ENCODE measurements at regions not wholly inside any gene's neighbourhood (a gene's known extent, or its start where the extent isn't known, plus 50 kb on each side); places are given as distances from the start of the nearest gene placed in this dataset.
A peak's percentile ranks its signal among the peaks of the same experiment; 100 is the strongest.

DNA sequence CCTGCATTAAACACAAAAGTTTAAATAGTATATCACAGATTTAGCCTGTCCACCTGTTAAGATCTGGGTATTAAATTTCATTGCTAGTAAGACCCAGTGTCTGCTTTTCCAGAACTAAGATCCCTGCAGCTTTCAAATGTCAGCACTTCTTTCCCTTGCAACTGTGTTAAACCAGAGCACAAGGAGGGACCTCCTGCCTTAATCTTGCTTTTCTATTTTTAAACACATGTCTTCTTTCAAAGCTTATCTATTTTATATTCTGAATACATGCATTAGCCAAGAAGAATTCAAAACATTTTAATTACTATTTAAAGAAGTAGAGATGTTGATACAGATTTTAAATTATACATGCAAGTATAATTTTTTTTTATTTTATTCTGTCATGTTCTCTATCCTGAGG is 315.1 kb downstream of the ARPP21 start:
- no peaks in the 10 kb centered on the region for H3K4me1 ChIP-seq (ENCODE audit: control insufficient read depth, insufficient read depth, low read length)
- no peak for TF ChIP-seq ZNF274 (IDR thresholded peaks at IDR 0.05; ENCODE audit: low read length)
- no peak for TF ChIP-seq ZNF274 (tag by site-specific recombination; IDR thresholded peaks at IDR 0.05; ENCODE audit: borderline replicate concordance)
- TF ChIP-seq ZNF777 (tag by site-specific recombination; IDR thresholded peaks at IDR 0.05; ENCODE audit: borderline replicate concordance): no peak
- TF ChIP-seq ZNF311 (tag by site-specific recombination; IDR thresholded peaks at IDR 0.05; ENCODE audit: borderline replicate concordance): no peak
- TF ChIP-seq SCRT2 (tag by site-specific recombination; IDR thresholded peaks at IDR 0.05): no peak
- TF ChIP-seq ZNF132 (tag by site-specific recombination; IDR thresholded peaks at IDR 0.05; ENCODE audit: borderline replicate concordance): no peak
- TF ChIP-seq YY2 (tag by site-specific recombination; IDR thresholded peaks at IDR 0.05): no peak
- TF ChIP-seq, protein P1, sequence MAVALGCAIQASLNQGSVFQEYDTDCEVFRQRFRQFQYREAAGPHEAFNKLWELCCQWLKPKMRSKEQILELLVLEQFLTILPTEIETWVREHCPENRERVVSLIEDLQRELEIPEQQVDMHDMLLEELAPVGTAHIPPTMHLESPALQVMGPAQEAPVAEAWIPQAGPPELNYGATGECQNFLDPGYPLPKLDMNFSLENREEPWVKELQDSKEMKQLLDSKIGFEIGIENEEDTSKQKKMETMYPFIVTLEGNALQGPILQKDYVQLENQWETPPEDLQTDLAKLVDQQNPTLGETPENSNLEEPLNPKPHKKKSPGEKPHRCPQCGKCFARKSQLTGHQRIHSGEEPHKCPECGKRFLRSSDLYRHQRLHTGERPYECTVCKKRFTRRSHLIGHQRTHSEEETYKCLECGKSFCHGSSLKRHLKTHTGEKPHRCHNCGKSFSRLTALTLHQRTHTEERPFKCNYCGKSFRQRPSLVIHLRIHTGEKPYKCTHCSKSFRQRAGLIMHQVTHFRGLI (tag by site-specific recombination; IDR thresholded peaks at IDR 0.05): no peak
- TF ChIP-seq, protein P2, sequence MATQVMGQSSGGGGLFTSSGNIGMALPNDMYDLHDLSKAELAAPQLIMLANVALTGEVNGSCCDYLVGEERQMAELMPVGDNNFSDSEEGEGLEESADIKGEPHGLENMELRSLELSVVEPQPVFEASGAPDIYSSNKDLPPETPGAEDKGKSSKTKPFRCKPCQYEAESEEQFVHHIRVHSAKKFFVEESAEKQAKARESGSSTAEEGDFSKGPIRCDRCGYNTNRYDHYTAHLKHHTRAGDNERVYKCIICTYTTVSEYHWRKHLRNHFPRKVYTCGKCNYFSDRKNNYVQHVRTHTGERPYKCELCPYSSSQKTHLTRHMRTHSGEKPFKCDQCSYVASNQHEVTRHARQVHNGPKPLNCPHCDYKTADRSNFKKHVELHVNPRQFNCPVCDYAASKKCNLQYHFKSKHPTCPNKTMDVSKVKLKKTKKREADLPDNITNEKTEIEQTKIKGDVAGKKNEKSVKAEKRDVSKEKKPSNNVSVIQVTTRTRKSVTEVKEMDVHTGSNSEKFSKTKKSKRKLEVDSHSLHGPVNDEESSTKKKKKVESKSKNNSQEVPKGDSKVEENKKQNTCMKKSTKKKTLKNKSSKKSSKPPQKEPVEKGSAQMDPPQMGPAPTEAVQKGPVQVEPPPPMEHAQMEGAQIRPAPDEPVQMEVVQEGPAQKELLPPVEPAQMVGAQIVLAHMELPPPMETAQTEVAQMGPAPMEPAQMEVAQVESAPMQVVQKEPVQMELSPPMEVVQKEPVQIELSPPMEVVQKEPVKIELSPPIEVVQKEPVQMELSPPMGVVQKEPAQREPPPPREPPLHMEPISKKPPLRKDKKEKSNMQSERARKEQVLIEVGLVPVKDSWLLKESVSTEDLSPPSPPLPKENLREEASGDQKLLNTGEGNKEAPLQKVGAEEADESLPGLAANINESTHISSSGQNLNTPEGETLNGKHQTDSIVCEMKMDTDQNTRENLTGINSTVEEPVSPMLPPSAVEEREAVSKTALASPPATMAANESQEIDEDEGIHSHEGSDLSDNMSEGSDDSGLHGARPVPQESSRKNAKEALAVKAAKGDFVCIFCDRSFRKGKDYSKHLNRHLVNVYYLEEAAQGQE (tag by site-specific recombination; IDR thresholded peaks at IDR 0.05): no peak
- no peak for TF ChIP-seq ZBTB7A (tag by site-specific recombination; IDR thresholded peaks at IDR 0.05; ENCODE audit: low read depth)
- TF ChIP-seq, protein P3, sequence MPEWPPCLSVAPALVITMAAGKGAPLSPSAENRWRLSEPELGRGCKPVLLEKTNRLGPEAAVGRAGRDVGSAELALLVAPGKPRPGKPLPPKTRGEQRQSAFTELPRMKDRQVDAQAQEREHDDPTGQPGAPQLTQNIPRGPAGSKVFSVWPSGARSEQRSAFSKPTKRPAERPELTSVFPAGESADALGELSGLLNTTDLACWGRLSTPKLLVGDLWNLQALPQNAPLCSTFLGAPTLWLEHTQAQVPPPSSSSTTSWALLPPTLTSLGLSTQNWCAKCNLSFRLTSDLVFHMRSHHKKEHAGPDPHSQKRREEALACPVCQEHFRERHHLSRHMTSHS (tag by site-specific recombination; IDR thresholded peaks at IDR 0.05): no peak
- no peak for TF ChIP-seq MYNN (tag by site-specific recombination; IDR thresholded peaks at IDR 0.05; ENCODE audit: borderline replicate concordance)
- TF ChIP-seq ZNF791 (tag by site-specific recombination; IDR thresholded peaks at IDR 0.05): no peak
- no peak for TF ChIP-seq ZNF837 (tag by site-specific recombination; IDR thresholded peaks at IDR 0.05)
- TF ChIP-seq ZNF747 (tag by site-specific recombination; IDR thresholded peaks at IDR 0.05): no peak
- TF ChIP-seq, protein P4, sequence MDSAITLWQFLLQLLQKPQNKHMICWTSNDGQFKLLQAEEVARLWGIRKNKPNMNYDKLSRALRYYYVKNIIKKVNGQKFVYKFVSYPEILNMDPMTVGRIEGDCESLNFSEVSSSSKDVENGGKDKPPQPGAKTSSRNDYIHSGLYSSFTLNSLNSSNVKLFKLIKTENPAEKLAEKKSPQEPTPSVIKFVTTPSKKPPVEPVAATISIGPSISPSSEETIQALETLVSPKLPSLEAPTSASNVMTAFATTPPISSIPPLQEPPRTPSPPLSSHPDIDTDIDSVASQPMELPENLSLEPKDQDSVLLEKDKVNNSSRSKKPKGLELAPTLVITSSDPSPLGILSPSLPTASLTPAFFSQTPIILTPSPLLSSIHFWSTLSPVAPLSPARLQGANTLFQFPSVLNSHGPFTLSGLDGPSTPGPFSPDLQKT (IDR thresholded peaks at IDR 0.05; ENCODE audit: borderline replicate concordance, low read depth, low read length): no peak
- no peak for TF ChIP-seq BCL11B (tag by site-specific recombination; IDR thresholded peaks at IDR 0.05; ENCODE audit: low read depth)
- POLR2A ChIA-PET: no interaction called here

DNA sequence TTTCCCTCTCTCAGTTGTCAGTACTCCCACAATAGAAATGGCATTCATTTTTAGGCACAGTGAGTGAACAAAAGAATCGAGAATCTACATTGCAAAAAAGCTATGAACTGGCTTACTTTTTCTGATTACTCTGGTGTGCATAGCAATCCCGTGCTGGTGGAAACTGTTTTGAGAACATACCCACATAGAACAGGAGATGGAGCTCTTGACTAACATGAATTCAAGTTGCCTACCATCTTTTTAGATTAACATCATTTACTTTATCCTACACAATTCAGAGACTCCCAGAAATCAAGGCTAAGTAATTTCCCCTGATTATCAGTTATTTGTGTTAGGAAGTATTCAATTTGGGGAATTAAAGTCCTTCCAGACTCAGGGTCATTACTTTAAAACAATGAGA is 326.6 kb downstream of the ARPP21 start:
- Histone ChIP-seq H3K36me3 (ENCODE audit: control insufficient read depth in 2 of 2, insufficient read depth in 1 of 2, low read length in 2 of 2) (no peaks in the 10 kb centered on the region), H3K9me3 (ENCODE audit: control insufficient read depth, insufficient read depth, low read depth, low read length) (no peaks in the 10 kb centered on the region), H3K27ac (ENCODE audit: extremely low read depth, low read depth, low read length) (no peak overlapping the region), H3K4me3 (ENCODE audit: low read depth, low read length) (no peak overlapping the region), H3K4me1 (ENCODE audit: control insufficient read depth, insufficient read depth, low read length) (no peaks in the 10 kb centered on the region)
- ChIA-PET POLR2A (interaction anchor here (0.5 kb wide), 1 partner anchor 901 kb away, joined by 3 read pairs; no protein-coding TSS in a partner anchor), CTCF (interaction anchor here (0.7 to 2.2 kb wide), 16 partner anchors 8 to 1415 kb away, joined by 3 to 9 read pairs (median 4); no protein-coding TSS in a partner anchor)
- TF ChIP-seq YY2 (tag by site-specific recombination; IDR thresholded peaks at IDR 0.05) (no peak), ZNF394 (tag by site-specific recombination; IDR thresholded peaks at IDR 0.05; ENCODE audit: borderline replicate concordance) (no peak), ZNF654 (tag by site-specific recombination; IDR thresholded peaks at IDR 0.05; ENCODE audit: low read depth) (peak; percentile 69), ZNF658 (tag by site-specific recombination; IDR thresholded peaks at IDR 0.05) (no peak), GFI1B (tag by site-specific recombination; IDR thresholded peaks at IDR 0.05) (no peak)
- TF ChIP-seq, protein P5, sequence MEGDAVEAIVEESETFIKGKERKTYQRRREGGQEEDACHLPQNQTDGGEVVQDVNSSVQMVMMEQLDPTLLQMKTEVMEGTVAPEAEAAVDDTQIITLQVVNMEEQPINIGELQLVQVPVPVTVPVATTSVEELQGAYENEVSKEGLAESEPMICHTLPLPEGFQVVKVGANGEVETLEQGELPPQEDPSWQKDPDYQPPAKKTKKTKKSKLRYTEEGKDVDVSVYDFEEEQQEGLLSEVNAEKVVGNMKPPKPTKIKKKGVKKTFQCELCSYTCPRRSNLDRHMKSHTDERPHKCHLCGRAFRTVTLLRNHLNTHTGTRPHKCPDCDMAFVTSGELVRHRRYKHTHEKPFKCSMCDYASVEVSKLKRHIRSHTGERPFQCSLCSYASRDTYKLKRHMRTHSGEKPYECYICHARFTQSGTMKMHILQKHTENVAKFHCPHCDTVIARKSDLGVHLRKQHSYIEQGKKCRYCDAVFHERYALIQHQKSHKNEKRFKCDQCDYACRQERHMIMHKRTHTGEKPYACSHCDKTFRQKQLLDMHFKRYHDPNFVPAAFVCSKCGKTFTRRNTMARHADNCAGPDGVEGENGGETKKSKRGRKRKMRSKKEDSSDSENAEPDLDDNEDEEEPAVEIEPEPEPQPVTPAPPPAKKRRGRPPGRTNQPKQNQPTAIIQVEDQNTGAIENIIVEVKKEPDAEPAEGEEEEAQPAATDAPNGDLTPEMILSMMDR (tag by site-specific recombination; IDR thresholded peaks at IDR 0.05): 0 out of 2 replicates have a peak, but pooled peaks have one; percentile 11
- TF ChIP-seq, protein P6, sequence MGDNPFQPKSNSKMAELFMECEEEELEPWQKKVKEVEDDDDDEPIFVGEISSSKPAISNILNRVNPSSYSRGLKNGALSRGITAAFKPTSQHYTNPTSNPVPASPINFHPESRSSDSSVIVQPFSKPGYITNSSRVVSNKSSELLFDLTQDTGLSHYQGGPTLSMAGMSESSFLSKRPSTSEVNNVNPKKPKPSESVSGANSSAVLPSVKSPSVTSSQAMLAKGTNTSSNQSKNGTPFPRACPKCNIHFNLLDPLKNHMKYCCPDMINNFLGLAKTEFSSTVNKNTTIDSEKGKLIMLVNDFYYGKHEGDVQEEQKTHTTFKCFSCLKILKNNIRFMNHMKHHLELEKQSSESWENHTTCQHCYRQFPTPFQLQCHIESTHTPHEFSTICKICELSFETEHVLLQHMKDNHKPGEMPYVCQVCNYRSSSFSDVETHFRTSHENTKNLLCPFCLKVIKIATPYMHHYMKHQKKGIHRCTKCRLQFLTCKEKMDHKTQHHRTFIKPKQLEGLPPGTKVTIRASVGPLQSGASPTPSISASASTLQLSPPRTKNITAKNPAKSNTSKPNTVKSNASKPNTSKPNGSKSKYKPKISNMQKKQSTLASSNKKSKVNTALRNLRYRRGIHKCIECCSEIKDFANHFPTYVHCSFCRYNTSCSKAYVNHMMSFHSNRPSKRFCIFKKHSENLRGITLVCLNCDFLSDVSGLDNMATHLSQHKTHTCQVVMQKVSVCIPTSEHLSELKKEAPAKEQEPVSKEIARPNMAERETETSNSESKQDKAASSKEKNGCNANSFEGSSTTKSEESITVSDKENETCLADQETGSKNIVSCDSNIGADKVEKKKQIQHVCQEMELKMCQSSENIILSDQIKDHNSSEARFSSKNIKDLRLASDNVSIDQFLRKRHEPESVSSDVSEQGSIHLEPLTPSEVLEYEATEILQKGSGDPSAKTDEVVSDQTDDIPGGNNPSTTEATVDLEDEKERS (tag by site-specific recombination; IDR thresholded peaks at IDR 0.05): no peak

More for the DNA sequence above, 315.1 kb downstream of the ARPP21 start:
- Histone ChIP-seq H3K4me3 (ENCODE audit: low read depth, low read length) (no peak overlapping the region), H3K27ac (ENCODE audit: extremely low read depth, low read depth, low read length) (no peak overlapping the region), H3K36me3 (ENCODE audit: control insufficient read depth in 2 of 2, insufficient read depth in 1 of 2, low read length in 2 of 2) (no peaks in the 10 kb centered on the region), H3K9me3 (ENCODE audit: control insufficient read depth, insufficient read depth, low read depth, low read length) (no peaks in the 10 kb centered on the region)
- CTCF ChIA-PET: interaction anchor here (0.6 to 0.7 kb wide), 2 partner anchors 12 to 600 kb away, joined by 3 read pairs; no protein-coding TSS in a partner anchor

All from HEK293 (cell line).